Activated CD4-positive, alpha-beta T cell treated with anti-CD3 and anti-CD28 coated beads for 1 hour (primary cell): ENCODE measurements at regions not wholly inside any gene's neighbourhood (a gene's known extent, or its start where the extent isn't known, plus 50 kb on each side); places are given as distances from the start of the nearest gene placed in this dataset.

Source experiments
- DNase-seq: peaks from one replicate; pipeline ENCODE4 v3.0.0-alpha.2; 2020

GRCh38 chr5:174236070-174236469 is 190.6 kb downstream of the NSG2 start:
- DNase-seq: no peak

GRCh38 chr5:174239718-174240117 is 194.2 kb downstream of the NSG2 start:
- no peak for DNase-seq

- DNase-seq: no peak
Observed at GRCh38 chr5:174242573-174242972, 197.1 kb downstream of the NSG2 start.

- DNase-seq: no peak
Observed at GRCh38 chr5:174243904-174244303, 198.4 kb downstream of the NSG2 start.

- no peak for DNase-seq
Observed at GRCh38 chr5:174245516-174246075, 200.1 kb downstream of the NSG2 start.

GRCh38 chr5:174246743-174247142 is 201.2 kb downstream of the NSG2 start:
- no peak for DNase-seq

- DNase-seq: no peak
Observed at GRCh38 chr5:174247301-174247700, 201.8 kb downstream of the NSG2 start.

GRCh38 chr5:174251305-174252000 is 205.9 kb downstream of the NSG2 start:
- DNase-seq: no peak

- DNase-seq: no peak
Observed at GRCh38 chr5:174252121-174252520, 206.6 kb downstream of the NSG2 start.

- no peak for DNase-seq
Observed at GRCh38 chr5:174259696-174260420, 214.4 kb downstream of the NSG2 start.

GRCh38 chr5:174271316-174271715 is 225.8 kb downstream of the NSG2 start:
- DNase-seq: no peak

- DNase-seq: no peak
Observed at GRCh38 chr5:174272671-174273070, 227.2 kb downstream of the NSG2 start.

- no peak for DNase-seq
Observed at GRCh38 chr5:174273325-174273724, 227.8 kb downstream of the NSG2 start.

GRCh38 chr5:174275959-174276358 is 230.5 kb downstream of the NSG2 start:
- no peak for DNase-seq

GRCh38 chr5:174281089-174281760 is 235.7 kb downstream of the NSG2 start:
- DNase-seq: no peak

- no peak for DNase-seq
Observed at GRCh38 chr5:174281855-174282254, 236.3 kb downstream of the NSG2 start.

GRCh38 chr5:174282391-174282790 is 236.9 kb downstream of the NSG2 start:
- no peak for DNase-seq

GRCh38 chr5:174283211-174284005 is 237.9 kb downstream of the NSG2 start:
- DNase-seq: no peak

GRCh38 chr5:174284873-174285272 is 239.4 kb downstream of the NSG2 start:
- no peak for DNase-seq

- DNase-seq: no peak
Observed at GRCh38 chr5:174287761-174288160, 242.3 kb downstream of the NSG2 start.

- DNase-seq: no peak
Observed at GRCh38 chr5:174288439-174288838, 242.9 kb downstream of the NSG2 start.

- DNase-seq: no peak
Observed at GRCh38 chr5:174291162-174291561, 245.7 kb downstream of the NSG2 start.

GRCh38 chr5:174292348-174292747 is 246.8 kb downstream of the NSG2 start:
- DNase-seq: no peak
